RCC 7860 (cell line): ENCODE measurements at regions not wholly inside any gene's neighbourhood (a gene's known extent, or its start where the extent isn't known, plus 50 kb on each side); places are given as distances from the start of the nearest gene placed in this dataset.

Source experiments
- DNase-seq: peaks from one replicate; pipeline ENCODE4 v3.0.0-alpha.2; 2015; ENCODE audit warnings: low spot score
- FAIRE-seq: peaks from 2 replicates; lab custom pipeline; 2012; peaks lifted over from hg19 to GRCh38; lab: Jason Lieb, UNC

DNA sequence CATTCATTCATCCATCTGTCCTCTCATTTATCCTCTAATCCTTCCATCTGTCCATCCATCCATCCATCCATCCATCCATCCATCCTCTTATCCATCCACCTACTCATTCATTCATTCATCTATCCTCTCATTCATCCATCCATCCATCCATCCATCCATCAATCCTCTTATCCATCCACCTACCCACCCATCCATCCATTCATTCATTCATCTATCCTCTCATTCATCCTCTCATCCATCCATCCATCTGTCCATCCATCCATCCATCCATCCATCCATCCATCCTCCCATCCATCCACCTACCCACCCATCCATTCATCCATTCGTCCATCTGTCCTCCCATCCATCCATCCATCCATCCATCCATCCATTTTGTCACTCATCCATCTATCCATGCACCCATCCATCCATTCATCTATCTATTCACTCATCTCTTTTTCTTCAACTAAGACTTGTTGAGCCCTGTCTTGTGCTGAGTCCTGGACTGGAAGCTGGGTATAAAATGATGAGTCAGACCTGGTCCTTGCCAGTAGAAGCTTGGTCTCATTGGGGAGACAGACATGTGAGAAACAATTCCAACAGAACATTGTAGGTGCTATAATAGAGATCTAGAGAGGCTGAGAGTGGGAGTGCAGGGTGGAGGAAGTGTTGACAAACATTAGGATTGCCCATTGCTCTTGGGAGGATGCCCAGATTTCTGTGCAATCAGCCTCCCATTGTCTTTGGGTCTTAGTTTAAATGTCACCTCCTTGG, 55.0 kb upstream of the IER5L start:
- no peak for DNase-seq
- no peak for FAIRE-seq

DNA sequence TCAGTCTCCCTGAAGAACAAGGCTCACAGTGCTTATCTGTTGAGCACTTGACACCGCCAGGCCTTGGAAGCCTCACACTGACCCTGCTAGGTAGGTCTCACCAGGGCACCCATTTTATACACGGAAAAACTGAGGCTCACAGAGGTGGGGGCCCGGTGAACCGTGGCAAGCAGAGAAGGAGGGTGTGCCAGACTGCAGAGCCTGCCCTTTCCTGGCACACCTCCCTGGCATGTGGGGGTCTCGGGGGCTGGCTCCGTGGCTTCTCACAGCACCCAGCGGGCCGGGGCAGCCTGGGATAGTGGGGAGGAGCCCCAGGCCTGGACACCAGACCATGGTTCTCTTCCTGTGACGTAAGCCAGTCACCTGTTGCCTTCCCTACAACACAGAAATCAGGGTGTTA, 53.7 kb upstream of the IER5L start:
- no peak for FAIRE-seq
- DNase-seq: no peak

DNA sequence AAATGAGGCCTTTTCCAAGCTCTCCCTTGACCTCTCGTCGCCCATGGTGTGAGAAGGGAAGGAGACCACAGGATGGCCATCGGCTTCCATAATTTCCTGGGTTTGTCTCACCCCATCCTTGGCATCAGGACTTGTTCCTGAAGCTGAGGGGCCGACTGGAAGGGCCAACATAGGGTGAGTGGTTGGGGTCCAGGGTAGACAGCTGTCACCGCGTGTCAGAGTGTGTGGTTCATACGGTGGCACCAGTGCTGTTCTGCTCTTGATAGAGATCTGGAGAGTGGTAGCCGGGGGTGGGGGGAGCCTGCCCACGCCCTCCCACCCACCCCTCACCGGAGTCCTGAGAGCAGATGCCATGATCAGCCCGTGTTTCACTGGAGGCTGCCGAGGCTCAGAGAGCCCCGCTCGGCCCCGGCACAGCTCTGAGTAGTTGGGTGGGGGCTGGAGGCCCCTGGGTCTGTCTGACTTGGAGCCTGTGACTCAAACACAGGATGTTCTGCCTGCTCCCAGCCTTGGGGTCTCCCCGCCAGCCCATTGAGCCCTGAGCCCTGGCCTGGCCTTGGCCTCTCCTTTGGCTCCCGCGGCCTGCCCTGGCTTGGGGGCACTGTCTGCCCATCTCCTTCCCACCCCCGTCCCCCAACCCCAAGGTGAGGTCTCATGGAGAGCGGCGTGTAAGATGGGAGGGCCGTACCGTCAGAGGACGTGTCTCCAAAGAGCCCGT, 53.1 kb upstream of the IER5L start:
- DNase-seq: no peak
- no peak for FAIRE-seq

DNA sequence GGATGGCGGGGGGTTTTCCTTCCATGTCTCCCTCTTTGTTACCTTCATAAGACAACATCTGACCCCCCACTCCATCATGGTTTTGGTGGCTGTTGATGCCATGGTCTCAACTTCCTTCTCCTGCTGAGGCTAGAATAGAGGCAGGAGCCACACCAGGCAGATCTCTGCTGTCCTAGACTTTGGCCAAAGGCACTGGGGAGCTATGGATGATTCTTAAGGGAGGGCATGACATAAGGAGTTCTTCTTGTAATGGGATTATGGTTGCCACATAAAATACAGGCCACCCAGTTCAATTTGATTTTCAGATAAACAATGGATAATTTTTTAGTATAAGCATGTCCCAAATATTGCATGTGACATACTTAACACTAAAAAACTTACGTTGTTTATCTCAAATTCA, 52.2 kb upstream of the IER5L start:
- FAIRE-seq: no peak

More for the DNA sequence above, 52.2 kb upstream of the IER5L start:
- DNase-seq: no peak
